Adrenal gland (tissue), 9 donors: ENCODE measurements at regions not wholly inside any gene's neighbourhood (a gene's known extent, or its start where the extent isn't known, plus 50 kb on each side); places are given as distances from the start of the nearest gene placed in this dataset.

Source experiments
- DNase-seq, 7 donors: peaks; one replicate each; pipeline ENCODE4 v3.0.0-alpha.2; 2019 to 2020
- H3K27ac ChIP-seq, 5 donors: fragments of 200-600 bp; sonication (generic) in 4 of 5; 1 replicate in 3 of 5; 2 replicates in 2 of 5; pipeline versions ENCODE4 v1.5.1 to v1.8.0; 2016 to 2020; ENCODE audit warnings: mild to moderate bottlenecking in 1 of 5
- H3K27me3 ChIP-seq: fragments of 200-600 bp; 2 replicates; pipeline ENCODE4 v1.8.0; 2021
- H3K36me3 ChIP-seq, 2 donors: fragments of 200-600 bp; replicated peaks in 1 of 2; 1 replicate in 1 of 2; 2 replicates in 1 of 2; pipeline versions ENCODE4 v1.5.1 to v1.8.0; 2018 to 2022
- H3K4me1 ChIP-seq, 2 donors: fragments of 200-600 bp; replicated peaks in 1 of 2; 1 replicate in 1 of 2; 2 replicates in 1 of 2; pipeline versions ENCODE4 v1.5.1 to v1.8.0; 2018 to 2021
- H3K4me3 ChIP-seq, 4 donors: fragments of 200-600 bp; sonication (generic) in 3 of 4; one replicate each; pipeline ENCODE4 v1.5.1; 2016 to 2018
- H3K9me3 ChIP-seq, 3 donors: fragments of 200-600 bp; sonication (generic) in 1 of 3; replicated peaks in 1 of 3; 1 replicate in 2 of 3; 2 replicates in 1 of 3; pipeline versions ENCODE4 v1.5.1 to v1.8.0; 2016 to 2021
- CTCF ChIP-seq, 6 experiments: fragments of 450-650 bp in 4 of 6; fragments of 200-600 bp in 2 of 6; sonication (generic) in 1 of 6; IDR thresholded peaks; 1 replicate in 5 of 6; 2 replicates in 1 of 6; pipeline versions ENCODE4 v1.5.1 to v1.8.0; 2016 to 2021; ENCODE audit warnings: antibody characterized with exemption in 6 of 6, mild to moderate bottlenecking in 2 of 6, moderate library complexity in 1 of 6
- POLR2A ChIP-seq, 2 donors: fragments of 450-650 bp; IDR thresholded peaks; one replicate each; pipeline ENCODE4 v1.6.1; 2017; ENCODE audit warnings: antibody characterized with exemption in 2 of 2, mild to moderate bottlenecking in 2 of 2, moderate library complexity in 1 of 2
- WGBS, 4 donors: extraction: QIAGEN DNeasy Blood & Tissue Kit in 2 of 4; methylation state at CpG; one replicate each; pipeline versions ENCODE4 v1.1.5 to v1.1.7; 2013 to 2017; 5-methylcytosine and 5-hydroxymethylcytosine counted together
- intact Hi-C, 2 donors: fragments of 100-400 bp; cut with DNase I; formaldehyde crosslinking; loops; one replicate each; pipeline versions ENCODE4 v1.14.1 to v1.15.0; 2022 to 2023
- donor health status: healthy with polysubstance abuse.
- donor health status: Bipolar disorder and iron deficiency.
- donor health status: DM: yes; HTN: yes; CAD: no.
- donor health status: DM: no; HTN: no; CAD: no.
- donor health status: DM: no; HTN: no; CAD: no.

DNA sequence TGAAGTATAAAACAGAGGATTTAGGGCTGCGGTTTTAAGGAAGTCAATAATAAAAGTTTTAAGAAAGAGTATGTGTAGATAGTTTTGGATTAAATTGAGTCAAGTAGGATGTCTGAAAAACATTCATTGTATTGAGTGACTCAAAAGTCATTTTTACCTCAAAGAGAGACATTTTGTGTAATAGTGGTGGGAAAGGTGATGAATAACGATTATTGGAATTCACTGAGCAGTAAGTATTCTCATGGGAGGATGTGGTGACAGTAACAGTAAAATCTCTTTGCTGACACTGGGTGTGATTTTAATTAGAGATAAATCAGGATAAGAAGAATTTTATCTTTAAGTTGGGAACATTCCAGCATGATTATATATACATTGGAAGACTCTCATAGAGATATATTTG is 233.6 kb downstream of the PDHA2 start:
- intact Hi-C loops: no loop called here
- 82 to 91% (median 85%) methylated on average over 2 of the region's 2 CpGs for WGBS, 4 donors

GRCh38 chr4:96092151-96092705 is 252.3 kb downstream of the PDHA2 start:
- intact Hi-C loops: no loop called here
- no peak overlapping the region for H3K27ac ChIP-seq
- 51 to 85% (median 68%) methylated on average over 1 of the region's 1 CpG for WGBS, 4 donors
- no peaks in the 10 kb centered on the region for H3K4me1 ChIP-seq
- no peak overlapping the region for H3K4me3 ChIP-seq
- no peak for TF ChIP-seq POLR2A (IDR thresholded peaks at IDR 0.05)
- no peak for TF ChIP-seq CTCF (IDR thresholded peaks at IDR 0.05)
- H3K9me3 ChIP-seq: no peaks in the 10 kb centered on the region
- no peak for DNase-seq
- no peaks in the 10 kb centered on the region for H3K27me3 ChIP-seq
- H3K36me3 ChIP-seq: no peaks in the 10 kb centered on the region

More for the DNA sequence above, 233.6 kb downstream of the PDHA2 start:
- Histone ChIP-seq H3K9me3 (no peaks in the 10 kb centered on the region), H3K27ac (no peak overlapping the region), H3K36me3 (no peaks in the 10 kb centered on the region), H3K4me1 (no peaks in the 10 kb centered on the region), H3K27me3 (no peaks in the 10 kb centered on the region), H3K4me3 (no peak overlapping the region)
- DNase-seq: no peak
- no peak for TF ChIP-seq POLR2A (IDR thresholded peaks at IDR 0.05)
- no peak for TF ChIP-seq CTCF (IDR thresholded peaks at IDR 0.05)

GRCh38 chr4:96093057-96093456 is 253.2 kb downstream of the PDHA2 start:
- Histone ChIP-seq H3K4me1 (no peaks in the 10 kb centered on the region), H3K36me3 (no peaks in the 10 kb centered on the region), H3K4me3 (no peak overlapping the region), H3K27ac (no peak overlapping the region), H3K27me3 (no peaks in the 10 kb centered on the region), H3K9me3 (no peaks in the 10 kb centered on the region)
- 43 to 62% (median 53%) methylated on average over 3 of the region's 3 CpGs for WGBS, 4 donors
- TF ChIP-seq CTCF (IDR thresholded peaks at IDR 0.05): no peak
- TF ChIP-seq POLR2A (IDR thresholded peaks at IDR 0.05): no peak
- intact Hi-C loops: no loop called here
- DNase-seq: no peak

- DNase-seq: no peak
- Histone ChIP-seq H3K27ac (no peak overlapping the region), H3K9me3 (no peaks in the 10 kb centered on the region), H3K4me3 (no peak overlapping the region), H3K36me3 (no peaks in the 10 kb centered on the region), H3K4me1 (no peaks in the 10 kb centered on the region), H3K27me3 (no peaks in the 10 kb centered on the region)
- no peak for TF ChIP-seq POLR2A (IDR thresholded peaks at IDR 0.05)
- TF ChIP-seq CTCF (IDR thresholded peaks at IDR 0.05): no peak
- intact Hi-C loops: no loop called here
These were observed 253.7 kb downstream of the PDHA2 start for GRCh38 chr4:96093563-96093962.
